ENCODE measurements at regions not wholly inside any gene's neighbourhood (a gene's known extent, or its start where the extent isn't known, plus 50 kb on each side); places are given as distances from the start of the nearest gene placed in this dataset.
"Not testable (repeated sequence)": the region's sequence is repeated elsewhere in the genome, so short reads cannot be mapped to it uniquely, and the experiment has no call there.

- TF ChIP-seq CTCF (IDR thresholded peaks at IDR 0.05; ENCODE audit: insufficient read depth, low read length, missing control alignments): no peak
- H3K4me3 ChIP-seq (ENCODE audit: low read depth, low read length): no peak overlapping the region
- ChIA-PET POLR2A (no interaction called here), CTCF (no interaction called here)
- DNase-seq (ENCODE audit: low read depth, low spot score): no peak
These were observed 183.2 kb downstream of the TMEM161B start for GRCh38 chr5:88085462-88085861.

- ChIA-PET CTCF (no interaction called here), POLR2A (no interaction called here)
- H3K4me3 ChIP-seq (ENCODE audit: low read depth, low read length): no peak overlapping the region
- no peak for DNase-seq (ENCODE audit: low read depth, low spot score)
- TF ChIP-seq CTCF (IDR thresholded peaks at IDR 0.05; ENCODE audit: insufficient read depth, low read length, missing control alignments): no peak
These were observed 186.8 kb downstream of the TMEM161B start for GRCh38 chr5:88081877-88082276.

- POLR2A ChIA-PET: no interaction called here
- no peak for TF ChIP-seq CTCF (IDR thresholded peaks at IDR 0.05; ENCODE audit: insufficient read depth, low read length, missing control alignments)
- no peak overlapping the region for H3K4me3 ChIP-seq (ENCODE audit: low read depth, low read length)
- no peak for DNase-seq (ENCODE audit: low read depth, low spot score)
- CTCF ChIA-PET: no interaction called here
These were observed 204.8 kb downstream of the TMEM161B start for GRCh38 chr5:88063813-88064212.

GRCh38 chr5:88060194-88060593, 208.5 kb downstream of the TMEM161B start:
- DNase-seq (ENCODE audit: low read depth, low spot score): no peak
- CTCF ChIA-PET: no interaction called here
- POLR2A ChIA-PET: no interaction called here
- no peak for TF ChIP-seq CTCF (IDR thresholded peaks at IDR 0.05; ENCODE audit: insufficient read depth, low read length, missing control alignments)
- H3K4me3 ChIP-seq (ENCODE audit: low read depth, low read length): no peak overlapping the region

- DNase-seq (ENCODE audit: low read depth, low spot score): no peak
- ChIA-PET CTCF (no interaction called here), POLR2A (no interaction called here)
- no peak for TF ChIP-seq CTCF (IDR thresholded peaks at IDR 0.05; ENCODE audit: insufficient read depth, low read length, missing control alignments)
- no peak overlapping the region for H3K4me3 ChIP-seq (ENCODE audit: low read depth, low read length)
These were observed 210.0 kb downstream of the TMEM161B start for GRCh38 chr5:88058625-88059024.

- CTCF ChIA-PET; DNase-seq (ENCODE audit: low read depth, low spot score); POLR2A ChIA-PET; H3K4me3 ChIP-seq (ENCODE audit: low read depth, low read length): not testable (repeated sequence)
These were observed 216.2 kb downstream of the TMEM161B start for GRCh38 chr5:88052468-88052867.

- CTCF ChIA-PET: no interaction called here
- DNase-seq (ENCODE audit: low read depth, low spot score): no peak
- H3K4me3 ChIP-seq (ENCODE audit: low read depth, low read length): no peak overlapping the region
- POLR2A ChIA-PET: no interaction called here
- no peak for TF ChIP-seq CTCF (IDR thresholded peaks at IDR 0.05; ENCODE audit: insufficient read depth, low read length, missing control alignments)
These were observed 217.5 kb downstream of the TMEM161B start for GRCh38 chr5:88051148-88051547.
